ENCODE measurements at regions not wholly inside any gene's neighbourhood (a gene's known extent, or its start where the extent isn't known, plus 50 kb on each side); places are given as distances from the start of the nearest gene placed in this dataset.

- 78 to 86% methylated on average over 6 of the region's 6 CpGs for WGBS, 2 donors
Measured at GRCh38 chr9:18235181-18235908, 238.6 kb upstream of the ADAMTSL1 start.

GRCh38 chr9:18236336-18236735 lies 237.6 kb upstream of the ADAMTSL1 start:
- TF ChIP-seq CTCF (IDR thresholded peaks at IDR 0.05) (no peak), POLR2A (IDR thresholded peaks at IDR 0.05) (no peak)
- intact Hi-C loops (cut with DNase I), result no loop called here
- Histone ChIP-seq H3K4me1 (peaks cover 0 to 3% (median 0%) of the 10 kb centered on the region in 3 donors), H3K9me3 (no peaks in the 10 kb centered on the region), H3K27ac (no peak overlapping the region), H3K36me3 (no peaks in the 10 kb centered on the region), H3K4me3 (no peak overlapping the region), H3K27me3 (no peaks in the 10 kb centered on the region)
- DNase-seq, result no peak
- WGBS, 2 donors, result 81 to 84% methylated on average over 3 of the region's 3 CpGs

More at GRCh38 chr9:18235181-18235908, 238.6 kb upstream of the ADAMTSL1 start:
- no peak for TF ChIP-seq POLR2A (IDR thresholded peaks at IDR 0.05)
- TF ChIP-seq CTCF (IDR thresholded peaks at IDR 0.05), result no peak
- H3K27ac ChIP-seq, result no peak overlapping the region
- DNase-seq, result no peak
- no peaks in the 10 kb centered on the region for H3K36me3 ChIP-seq
- H3K27me3 ChIP-seq, result no peaks in the 10 kb centered on the region
- H3K4me1 ChIP-seq, result peaks cover 0 to 3% (median 0%) of the 10 kb centered on the region in 3 donors
- no peaks in the 10 kb centered on the region for H3K9me3 ChIP-seq
- intact Hi-C loops (cut with DNase I), result no loop called here
- H3K4me3 ChIP-seq, result no peak overlapping the region

- TF ChIP-seq CTCF (IDR thresholded peaks at IDR 0.05), result no peak
- no peak for TF ChIP-seq POLR2A (IDR thresholded peaks at IDR 0.05)
- peaks cover 0 to 3% (median 0%) of the 10 kb centered on the region in 3 donors for H3K4me1 ChIP-seq
- no peak overlapping the region for H3K4me3 ChIP-seq
- WGBS, 2 donors, result 67 to 83% methylated on average over 3 of the region's 3 CpGs
- H3K9me3 ChIP-seq, result no peaks in the 10 kb centered on the region
- intact Hi-C loops (cut with DNase I), result no loop called here
- no peaks in the 10 kb centered on the region for H3K27me3 ChIP-seq
- H3K36me3 ChIP-seq, result no peaks in the 10 kb centered on the region
- no peak for DNase-seq
- no peak overlapping the region for H3K27ac ChIP-seq
Measured at GRCh38 chr9:18237776-18238175, 236.2 kb upstream of the ADAMTSL1 start.

GRCh38 chr9:18238254-18238653 lies 235.7 kb upstream of the ADAMTSL1 start:
- H3K4me1 ChIP-seq, result peaks cover 0 to 3% (median 0%) of the 10 kb centered on the region in 3 donors
- H3K27me3 ChIP-seq, result no peaks in the 10 kb centered on the region
- TF ChIP-seq CTCF (IDR thresholded peaks at IDR 0.05), result no peak
- no peak for TF ChIP-seq POLR2A (IDR thresholded peaks at IDR 0.05)
- H3K9me3 ChIP-seq, result no peaks in the 10 kb centered on the region
- no peak for DNase-seq
- no peaks in the 10 kb centered on the region for H3K36me3 ChIP-seq
- H3K4me3 ChIP-seq, result no peak overlapping the region
- intact Hi-C loops (cut with DNase I), result no loop called here
- 17 to 26% methylated on average over 2 of the region's 2 CpGs for WGBS, 2 donors
- no peak overlapping the region for H3K27ac ChIP-seq

- no peaks in the 10 kb centered on the region for H3K9me3 ChIP-seq
- no peaks in the 10 kb centered on the region for H3K36me3 ChIP-seq
- peaks cover 0 to 3% (median 0%) of the 10 kb centered on the region in 3 donors for H3K4me1 ChIP-seq
- WGBS, 2 donors, result 23 to 50% methylated on average over 1 of the region's 1 CpG
- no peak for DNase-seq
- TF ChIP-seq CTCF (IDR thresholded peaks at IDR 0.05) (no peak), POLR2A (IDR thresholded peaks at IDR 0.05) (no peak)
- H3K27me3 ChIP-seq, result no peaks in the 10 kb centered on the region
- H3K27ac ChIP-seq, result no peak overlapping the region
- no peak overlapping the region for H3K4me3 ChIP-seq
- intact Hi-C loops (cut with DNase I), result no loop called here
Measured at GRCh38 chr9:18238752-18239447, 235.1 kb upstream of the ADAMTSL1 start.

All from esophagus squamous epithelium (tissue), 5 donors.